HG02610 (cell line): ENCODE measurements at regions not wholly inside any gene's neighbourhood (a gene's known extent, or its start where the extent isn't known, plus 50 kb on each side); places are given as distances from the start of the nearest gene placed in this dataset.
"Not testable (repeated sequence)": the region's sequence is repeated elsewhere in the genome, so short reads cannot be mapped to it uniquely, and the experiment has no call there.

Experiments
- ATAC-seq: cut with Tn5 transposase; IDR thresholded peaks from one replicate; pipeline ENCODE4 v1.9.1; 2021; ENCODE audit warnings: mild to moderate bottlenecking, moderate library complexity; ENCODE audit not compliant: unreplicated experiment

GRCh38 chr12:78269620-78270019 is 438.9 kb downstream of the NAV3 start:
- ATAC-seq: no peak

GRCh38 chr12:78271546-78271945 is 440.9 kb downstream of the NAV3 start:
- no peak for ATAC-seq

GRCh38 chr12:78275886-78276285 is 445.2 kb downstream of the NAV3 start:
- no peak for ATAC-seq

- no peak for ATAC-seq
Observed at GRCh38 chr12:78278706-78279190, 448.1 kb downstream of the NAV3 start.

GRCh38 chr12:78279567-78279966 is 448.9 kb downstream of the NAV3 start:
- no peak for ATAC-seq

GRCh38 chr12:78281102-78281501 is 450.4 kb downstream of the NAV3 start:
- ATAC-seq: not testable (repeated sequence)

GRCh38 chr12:78284417-78284816 is 453.7 kb downstream of the NAV3 start:
- no peak for ATAC-seq

- ATAC-seq: no peak
Observed at GRCh38 chr12:78290606-78291345, 460.1 kb downstream of the NAV3 start.

GRCh38 chr12:78293059-78293686 is 462.5 kb downstream of the NAV3 start:
- no peak for ATAC-seq

- not testable (repeated sequence) for ATAC-seq
Observed at GRCh38 chr12:78301282-78301681, 470.6 kb downstream of the NAV3 start.

- no peak for ATAC-seq
Observed at GRCh38 chr12:78305808-78306207, 475.1 kb downstream of the NAV3 start.

- ATAC-seq: no peak
Observed at GRCh38 chr12:78306236-78306635, 475.5 kb downstream of the NAV3 start.

- ATAC-seq: no peak
Observed at GRCh38 chr12:78308701-78309100, 478.0 kb downstream of the NAV3 start.

- ATAC-seq: no peak
Observed at GRCh38 chr12:78315028-78315427, 484.3 kb downstream of the NAV3 start.

- ATAC-seq: no peak
Observed at GRCh38 chr12:78316136-78316535, 485.4 kb downstream of the NAV3 start.

GRCh38 chr12:78316631-78317468 is 486.2 kb downstream of the NAV3 start:
- no peak for ATAC-seq

GRCh38 chr12:78321696-78322095 is 491.0 kb downstream of the NAV3 start:
- no peak for ATAC-seq

GRCh38 chr12:78323226-78323625 is 492.5 kb downstream of the NAV3 start:
- ATAC-seq: no peak

GRCh38 chr12:78324234-78324633 is 493.5 kb downstream of the NAV3 start:
- ATAC-seq: no peak

- ATAC-seq: no peak
Observed at GRCh38 chr12:78328524-78328923, 497.8 kb downstream of the NAV3 start.

GRCh38 chr12:78330131-78330530 is 499.4 kb downstream of the NAV3 start:
- ATAC-seq: no peak

- no peak for ATAC-seq
Observed at GRCh38 chr12:78331181-78331580, 500.5 kb downstream of the NAV3 start.
